Ishikawa (cell line): ENCODE measurements at regions not wholly inside any gene's neighbourhood (a gene's known extent, or its start where the extent isn't known, plus 50 kb on each side); places are given as distances from the start of the nearest gene placed in this dataset.

Source experiments
- CEBPB ChIP-seq: IDR thresholded peaks from 2 replicates; pipeline ENCODE4 v1.6.1; 2012
- CREB1 ChIP-seq: IDR thresholded peaks from 2 replicates; pipeline ENCODE4 v1.6.1; 2012; ENCODE audit warnings: low read depth
- EGR1 ChIP-seq: IDR thresholded peaks from 2 replicates; pipeline ENCODE4 v1.6.1; 2012
- EP300 ChIP-seq: IDR thresholded peaks from 2 replicates; pipeline ENCODE4 v1.6.1; 2012; ENCODE audit warnings: borderline replicate concordance
- FOXM1 ChIP-seq: IDR thresholded peaks from 2 replicates; pipeline ENCODE4 v1.6.1; 2012; ENCODE audit warnings: low read depth, borderline replicate concordance
- MAX ChIP-seq: IDR thresholded peaks from 2 replicates; pipeline ENCODE4 v1.6.1; 2012
- NFIC ChIP-seq: IDR thresholded peaks from 2 replicates; pipeline ENCODE4 v1.6.1; 2012
- RAD21 ChIP-seq: IDR thresholded peaks from 2 replicates; pipeline ENCODE4 v1.6.1; 2012; ENCODE audit warnings: low read depth
- REST ChIP-seq: IDR thresholded peaks from 2 replicates; pipeline ENCODE4 v1.6.1; 2012; ENCODE audit warnings: low read depth, mild to moderate bottlenecking
- TAF1 ChIP-seq: IDR thresholded peaks from 2 replicates; pipeline ENCODE4 v1.6.1; 2012; ENCODE audit warnings: low read depth, mild to moderate bottlenecking
- TCF12 ChIP-seq: IDR thresholded peaks from 2 replicates; pipeline ENCODE4 v1.6.1; 2012; ENCODE audit warnings: low read depth
- TEAD4 ChIP-seq: IDR thresholded peaks from 2 replicates; pipeline ENCODE4 v1.6.1; 2012
- USF1 ChIP-seq: IDR thresholded peaks from 2 replicates; pipeline ENCODE4 v1.6.1; 2012
- YY1 ChIP-seq: IDR thresholded peaks from 2 replicates; pipeline ENCODE4 v1.6.1; 2012; ENCODE audit warnings: low read depth
- ZBTB7A ChIP-seq: IDR thresholded peaks from 2 replicates; pipeline ENCODE4 v1.6.1; 2012; ENCODE audit warnings: low read depth

GRCh38 chr2:209322041-209322440 lies 101.8 kb upstream of the MAP2 start:
- TF ChIP-seq RAD21 (peak; percentile 7; the same call in 1 of the 2 replicates), TEAD4 (no peak)

- TF ChIP-seq YY1 (no peak), FOXM1 (no peak), EGR1 (no peak), CREB1 (no peak), TEAD4 (no peak), USF1 (no peak), MAX (no peak), TAF1 (no peak), RAD21 (no peak), CEBPB (no peak), EP300 (no peak), TCF12 (no peak), REST (no peak), ZBTB7A (no peak), NFIC (no peak)
Measured at GRCh38 chr2:209322905-209323512, 100.8 kb upstream of the MAP2 start.

GRCh38 chr2:209323738-209324137 lies 100.1 kb upstream of the MAP2 start:
- TF ChIP-seq NFIC (no peak), MAX (no peak)

- TF ChIP-seq TAF1: no peak
- no peak for TF ChIP-seq CEBPB
- TF ChIP-seq MAX: no peak
- no peak for TF ChIP-seq EP300
- no peak for TF ChIP-seq TCF12
- TF ChIP-seq TEAD4: no peak
- TF ChIP-seq ZBTB7A: no peak
- no peak for TF ChIP-seq REST
- TF ChIP-seq USF1: no peak
- no peak for TF ChIP-seq FOXM1
- TF ChIP-seq CREB1: no peak
- no peak for TF ChIP-seq EGR1
- TF ChIP-seq NFIC: no peak
- TF ChIP-seq YY1: no peak
- no peak for TF ChIP-seq RAD21
Measured at GRCh38 chr2:209324281-209324680, 99.6 kb upstream of the MAP2 start.

GRCh38 chr2:209331291-209331844 lies 92.5 kb upstream of the MAP2 start:
- TF ChIP-seq USF1 (no peak), TAF1 (no peak), RAD21 (peak; percentile 66)
